NCI-H82 treated with DMSO at 0.1 percent for 48 hours (cell line): ENCODE measurements at regions not wholly inside any gene's neighbourhood (a gene's known extent, or its start where the extent isn't known, plus 50 kb on each side); places are given as distances from the start of the nearest gene placed in this dataset.

ENCODE experiments used
- DNase-seq: peaks from one replicate; lab custom pipeline; 2025; ENCODE audit not compliant: unreplicated experiment; lab: John Stamatoyannopoulos, UW

GRCh38 chr14:71525663-71526221 is 406.5 kb upstream of the RGS6 start:
- peak; percentile 65 for DNase-seq

GRCh38 chr14:71526388-71526787 is 405.8 kb upstream of the RGS6 start:
- DNase-seq, result no peak

DNA sequence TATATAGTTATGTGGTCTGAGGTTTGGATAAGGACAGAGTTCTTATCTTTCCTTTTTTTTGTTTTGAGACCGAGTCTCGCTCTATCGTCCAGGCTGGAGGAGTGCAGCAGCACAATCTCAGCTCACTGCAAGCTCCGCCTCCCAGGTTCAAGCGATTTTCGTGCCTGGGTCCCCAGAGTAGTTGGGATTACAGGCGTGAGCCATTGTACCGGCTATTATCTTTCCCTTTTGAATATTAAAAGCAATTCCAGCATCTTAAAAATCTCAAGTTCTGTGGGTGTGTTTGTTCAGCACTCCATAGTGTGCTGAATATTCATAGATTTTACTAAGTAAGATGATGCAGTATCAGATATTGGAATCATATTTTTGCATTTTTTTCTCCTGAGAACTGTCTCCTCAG is 404.4 kb upstream of the RGS6 start:
- DNase-seq, result no peak

DNA sequence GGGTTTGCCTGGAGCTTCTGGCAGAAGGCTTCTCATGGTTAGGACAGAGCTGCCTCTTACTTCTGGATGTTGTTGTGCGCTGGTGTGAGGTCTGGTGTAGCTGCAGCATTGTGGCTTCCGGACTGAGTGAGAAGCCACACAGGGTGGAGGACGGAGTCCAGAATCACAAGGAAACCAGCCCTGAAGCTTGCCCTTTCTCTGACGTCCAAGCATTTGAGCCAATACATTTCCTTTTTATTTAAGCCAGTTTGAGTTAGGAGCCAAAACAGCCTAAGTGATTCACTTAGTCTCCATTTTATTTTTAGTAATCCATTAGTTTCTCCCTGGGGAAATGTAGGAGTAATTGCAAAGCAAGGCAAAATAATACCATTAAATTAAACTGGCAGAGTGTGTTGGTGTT is 402.4 kb upstream of the RGS6 start:
- no peak for DNase-seq

DNA sequence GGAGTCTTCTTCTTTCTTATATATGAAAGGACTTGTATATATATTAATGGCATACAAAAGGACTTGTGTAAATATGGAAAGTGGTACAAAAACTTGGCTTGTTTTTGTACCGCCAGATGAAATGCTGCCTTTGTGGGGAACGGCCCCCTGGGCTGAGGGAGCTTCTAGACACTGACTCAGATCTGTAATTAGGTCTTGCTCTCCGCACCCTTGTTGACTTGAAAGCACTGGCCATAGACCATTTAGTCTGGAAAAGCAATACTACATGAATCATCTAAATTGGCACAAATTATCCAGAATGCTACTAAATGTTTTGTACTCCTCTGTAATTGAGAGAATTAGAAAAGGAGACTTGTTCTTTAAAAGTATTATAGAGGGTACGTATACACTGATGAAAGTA is 399.9 kb upstream of the RGS6 start:
- no peak for DNase-seq

GRCh38 chr14:71532790-71533189 is 399.4 kb upstream of the RGS6 start:
- no peak for DNase-seq

GRCh38 chr14:71533390-71533789 is 398.8 kb upstream of the RGS6 start:
- DNase-seq, result no peak

- DNase-seq, result no peak
Measured at GRCh38 chr14:71533800-71534199, 398.4 kb upstream of the RGS6 start.

DNA sequence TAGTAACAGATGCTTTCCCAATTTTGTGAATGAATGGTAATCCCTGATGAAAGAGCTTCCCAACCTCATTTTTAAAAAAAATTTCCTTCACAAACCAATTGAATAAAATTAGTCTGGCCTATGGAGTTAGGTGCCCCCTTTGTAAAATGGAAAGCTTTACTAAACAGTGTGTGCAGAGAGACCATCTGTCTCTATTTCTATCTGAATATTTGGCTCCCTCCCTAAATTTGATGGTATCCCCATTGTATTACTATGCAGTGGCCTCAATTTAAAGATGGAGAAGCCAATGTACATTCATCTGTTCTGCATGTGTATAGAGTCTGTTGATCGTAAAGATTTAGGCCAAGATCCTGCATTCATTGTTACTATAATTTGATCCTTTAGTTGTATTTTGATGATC is 397.7 kb upstream of the RGS6 start:
- no peak for DNase-seq

DNA sequence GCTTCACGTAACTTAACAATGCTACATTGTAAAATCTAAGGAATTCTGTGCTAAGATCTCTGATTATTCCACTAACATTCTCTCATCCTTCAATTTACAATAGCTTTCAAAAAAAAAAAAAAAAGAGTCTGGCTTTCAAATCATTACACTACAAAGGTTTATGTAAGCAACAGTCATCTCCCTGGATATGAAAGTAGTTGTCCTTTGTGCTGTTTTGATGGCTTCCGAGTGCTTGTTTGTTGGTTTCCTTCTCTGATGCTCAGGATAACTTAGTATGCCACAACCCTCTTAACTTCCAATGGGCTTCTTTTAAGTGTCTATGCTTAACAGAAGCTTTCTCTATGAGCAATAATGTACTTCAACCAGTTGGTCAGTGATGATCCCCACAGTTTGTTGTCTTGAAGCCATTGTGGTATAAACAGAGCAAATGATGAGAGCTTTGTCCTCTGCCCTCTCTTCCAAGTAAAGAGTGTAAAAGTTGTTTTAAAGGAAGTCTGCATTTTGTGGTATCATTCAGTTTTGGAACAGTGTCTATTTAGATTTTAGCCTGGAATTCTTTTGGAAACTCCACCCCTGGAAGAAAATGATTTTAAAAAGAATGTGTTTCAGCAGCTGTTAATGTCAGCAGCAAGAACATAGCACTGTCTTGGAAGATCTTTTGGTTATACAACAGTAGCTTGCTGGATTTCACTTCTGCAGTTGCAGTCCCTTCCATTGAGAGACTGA is 396.1 kb upstream of the RGS6 start:
- no peak for DNase-seq

DNA sequence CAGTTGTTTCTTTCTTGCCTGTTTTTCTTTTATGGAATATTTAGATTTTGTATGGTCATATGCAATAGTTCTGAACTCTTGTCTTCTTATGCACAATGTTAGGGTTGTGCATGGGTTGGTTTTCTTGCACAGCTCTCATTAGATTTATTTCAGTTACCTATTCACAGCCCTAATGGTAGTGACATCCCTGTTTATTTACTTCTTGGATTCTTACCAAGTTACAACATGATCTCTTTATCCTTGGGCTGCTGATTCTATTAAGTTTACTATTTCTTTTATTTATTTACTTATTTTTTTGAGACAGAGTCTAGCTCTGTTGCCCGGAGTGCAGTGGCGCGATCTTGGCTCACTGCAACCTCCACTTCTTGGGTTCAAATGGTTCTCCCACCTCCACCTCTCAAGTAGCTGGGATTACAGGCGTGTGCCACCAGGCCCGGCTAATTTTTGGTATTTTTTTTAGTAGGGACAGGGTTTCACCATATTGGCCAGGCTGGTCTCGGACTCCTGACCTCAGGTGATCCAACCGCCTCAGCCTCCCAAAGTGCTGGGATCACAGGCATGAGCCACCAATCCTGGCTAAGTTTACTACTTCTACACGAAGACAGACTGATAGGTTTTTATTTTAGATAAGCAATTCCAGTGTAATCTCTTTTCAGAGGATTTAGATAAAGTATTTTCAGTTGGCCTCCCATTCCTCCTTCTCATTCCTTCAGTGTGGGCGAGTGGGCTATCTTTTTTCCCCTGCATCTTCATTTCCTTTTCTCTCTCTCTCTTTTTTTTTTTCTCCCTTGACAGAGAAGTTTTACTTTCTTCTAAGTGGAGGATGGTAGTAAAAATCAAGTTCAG is 395.1 kb upstream of the RGS6 start:
- peak; percentile 19 for DNase-seq

DNA sequence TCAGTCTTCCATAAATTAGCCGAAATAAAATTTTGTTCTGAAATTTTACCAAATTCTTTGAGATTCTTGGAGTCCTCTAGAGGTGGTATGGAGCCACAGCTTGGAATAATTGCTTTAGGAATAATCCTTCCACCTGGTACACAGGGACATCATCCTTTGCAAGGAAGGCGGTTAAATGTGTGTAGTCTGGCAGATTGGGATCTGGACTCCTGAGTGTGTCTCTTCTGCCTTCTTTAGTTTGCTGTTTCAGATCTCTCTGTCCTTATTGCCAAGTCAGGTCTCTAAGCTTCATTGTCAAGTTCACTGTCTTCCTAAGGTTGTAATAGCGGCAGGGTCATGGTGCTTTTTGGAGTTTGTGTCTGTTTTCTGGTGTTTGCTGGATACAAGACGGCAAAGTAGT is 393.9 kb upstream of the RGS6 start:
- DNase-seq, result peak; percentile 68

- no peak for DNase-seq
Measured at GRCh38 chr14:71538938-71539649, 393.1 kb upstream of the RGS6 start.

DNA sequence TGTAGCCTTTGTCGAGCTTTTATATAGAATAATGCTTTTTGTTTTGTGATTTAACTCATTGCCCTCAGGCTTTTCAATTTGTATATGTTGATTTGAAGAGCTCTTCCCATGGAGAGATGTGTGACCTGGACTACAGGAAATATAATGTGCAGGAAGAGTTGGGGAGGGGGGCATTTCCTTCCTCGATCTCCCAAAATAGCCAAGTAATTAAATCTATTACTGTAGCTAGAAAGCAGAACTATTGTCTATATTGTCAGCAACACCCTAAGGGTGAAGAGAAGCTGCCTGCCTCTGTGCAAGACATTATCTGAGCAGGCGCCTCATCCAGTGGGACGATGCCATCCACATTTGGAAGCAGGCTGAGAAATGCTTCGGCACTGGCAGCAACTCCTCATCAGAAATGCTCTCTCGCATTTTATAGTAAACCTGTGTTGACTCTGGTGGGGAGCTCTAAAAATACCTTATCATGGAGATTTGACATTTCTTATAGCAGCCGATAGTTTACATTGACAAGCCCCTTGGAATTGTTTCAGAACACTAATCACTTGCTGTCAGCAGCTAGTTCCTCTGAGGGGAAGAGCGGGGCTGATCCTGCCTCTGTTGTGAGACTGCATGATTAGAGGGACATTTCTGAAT is 392.5 kb upstream of the RGS6 start:
- DNase-seq, result no peak

DNA sequence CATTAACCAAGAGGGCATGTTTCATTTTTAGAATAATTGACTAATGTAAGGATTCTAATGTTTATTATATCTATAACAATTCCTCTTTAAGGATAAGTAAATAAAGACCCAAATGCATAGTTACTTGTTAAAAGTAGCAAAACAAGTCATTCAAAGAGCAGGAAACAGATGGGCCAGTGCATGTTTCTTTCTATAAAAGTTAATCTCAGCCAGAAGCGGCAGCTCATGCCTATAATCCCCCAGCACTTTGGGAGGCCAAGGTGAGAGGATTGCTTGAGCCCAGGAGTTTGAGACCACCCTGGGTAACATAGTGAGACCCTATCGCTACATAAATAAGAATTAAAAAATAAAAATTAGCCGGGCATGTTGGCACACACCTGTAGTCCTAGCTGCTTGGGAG is 391.0 kb upstream of the RGS6 start:
- DNase-seq, result peak; percentile 37

DNA sequence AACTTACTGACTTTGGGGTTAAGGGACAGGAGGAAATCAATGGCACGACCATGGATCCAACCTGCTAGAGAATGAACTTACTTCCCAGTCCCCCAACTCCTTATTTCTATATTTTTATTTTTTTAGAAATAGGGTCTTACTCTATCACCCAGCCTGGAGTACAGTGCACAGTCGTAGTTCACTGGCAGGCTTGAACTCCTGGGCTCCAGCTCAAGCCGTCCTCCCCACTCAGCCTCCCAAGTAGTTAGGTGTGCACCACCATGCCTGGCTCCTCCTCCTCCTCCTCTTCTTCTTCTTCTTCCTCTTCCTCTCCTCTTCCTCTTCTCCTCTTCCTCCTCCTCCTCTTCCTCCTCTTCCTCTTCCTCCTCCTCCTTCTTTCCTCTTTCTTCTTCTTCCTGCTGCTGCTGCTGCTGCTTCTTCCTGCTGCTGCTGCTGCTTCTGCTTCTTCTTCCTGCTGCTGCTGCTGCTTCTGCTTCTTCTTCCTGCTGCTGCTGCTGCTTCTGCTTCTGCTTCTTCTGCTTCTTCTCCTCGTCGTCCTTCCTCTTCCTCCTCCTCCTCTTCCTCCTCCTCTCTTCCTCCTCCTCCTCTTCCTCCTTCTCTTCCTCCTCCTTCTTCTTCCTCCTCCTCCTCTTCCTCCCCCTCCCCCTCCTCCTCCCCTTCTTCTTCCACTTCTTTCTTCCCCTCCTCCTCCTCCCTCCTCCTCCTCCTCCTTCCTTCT is 390.1 kb upstream of the RGS6 start:
- no peak for DNase-seq

- no peak for DNase-seq
Measured at GRCh38 chr14:71549421-71550050, 382.7 kb upstream of the RGS6 start.

GRCh38 chr14:71550367-71550766 is 381.9 kb upstream of the RGS6 start:
- DNase-seq, result no peak

DNA sequence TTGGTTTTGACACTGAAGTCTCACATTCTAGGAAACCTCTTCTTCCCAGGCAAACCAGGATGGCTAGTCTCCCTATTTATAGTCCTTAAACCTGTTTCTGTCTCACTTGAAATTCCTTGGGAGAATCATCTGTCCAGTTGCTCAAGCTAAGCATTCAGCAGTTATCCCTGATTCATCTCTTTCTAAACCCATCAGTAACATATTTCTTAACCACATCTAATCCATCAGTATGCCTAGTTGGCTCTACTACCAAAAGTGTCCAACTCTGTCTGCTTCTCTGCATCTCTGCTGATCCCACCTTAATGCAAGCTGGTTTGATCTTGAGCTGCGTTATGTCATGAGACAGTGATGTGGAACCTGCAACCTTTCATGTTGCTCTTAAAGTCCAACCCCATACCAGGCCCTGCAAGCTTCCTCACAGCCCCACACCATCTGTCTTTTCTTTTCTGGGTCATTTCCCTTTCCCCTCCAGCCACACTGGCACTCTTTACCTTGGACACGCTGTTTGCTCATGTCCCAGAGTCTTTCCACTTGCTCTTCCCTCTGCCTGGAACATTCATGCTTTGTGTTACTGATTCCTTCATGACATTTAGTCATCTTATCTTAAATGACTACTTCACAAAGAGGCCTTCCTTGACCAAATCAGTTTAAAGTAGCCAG is 380.8 kb upstream of the RGS6 start:
- DNase-seq, result no peak
